ENCODE measurements at regions not wholly inside any gene's neighbourhood (a gene's known extent, or its start where the extent isn't known, plus 50 kb on each side); places are given as distances from the start of the nearest gene placed in this dataset.

DNA sequence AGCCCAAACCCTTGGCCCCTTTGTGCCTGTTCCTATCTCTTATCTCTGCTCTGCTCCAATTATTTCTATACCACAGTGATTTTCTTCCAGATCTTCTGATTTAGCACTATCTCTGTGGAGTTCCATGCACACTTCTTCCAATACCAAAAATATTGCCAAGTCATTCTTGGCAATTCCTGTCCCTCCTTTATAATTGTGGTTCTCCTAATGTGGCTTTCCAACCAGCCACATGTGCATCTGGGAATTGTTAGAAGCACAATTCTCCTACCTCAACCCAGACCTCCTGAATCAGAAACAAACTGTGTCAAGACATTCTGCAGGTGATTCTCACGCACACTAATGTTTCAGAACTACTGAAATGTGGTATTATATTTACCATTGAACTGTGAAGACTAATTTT lies 447.8 kb upstream of the IGFBP3 start:
- Histone ChIP-seq H3K4me3 (ENCODE audit: low read length, poor library complexity, severe bottlenecking) (no peak overlapping the region), H3K36me3 (ENCODE audit: insufficient read depth, low read length) (no peaks in the 10 kb centered on the region), H3K79me2 (ENCODE audit: insufficient read depth, low read length) (no peaks in the 10 kb centered on the region), H3K9me3 (ENCODE audit: insufficient read depth, low read depth, low read length) (no peaks in the 10 kb centered on the region), H3K9me2 (replicated peaks; ENCODE audit: low read depth, low read length) (no peaks in the 10 kb centered on the region), H3F3A (ENCODE audit: low read depth) (no peaks in the 10 kb centered on the region), H3K4me2 (ENCODE audit: low read depth, low read length, poor library complexity, severe bottlenecking) (no peak overlapping the region), H2AFZ (ENCODE audit: low read length) (no peak overlapping the region), H4K20me1 (ENCODE audit: insufficient read depth, low read length, poor library complexity, severe bottlenecking) (no peaks in the 10 kb centered on the region), H3K27me3 (ENCODE audit: insufficient read depth, low read length, poor library complexity, severe bottlenecking) (no peaks in the 10 kb centered on the region), H3K9ac (ENCODE audit: low read depth, low read length, poor library complexity, severe bottlenecking) (no peak overlapping the region), H3K4me1 (ENCODE audit: insufficient read depth, low read length, poor library complexity, severe bottlenecking) (no peaks in the 10 kb centered on the region)
- TF ChIP-seq EZH2phosphoT487 (IDR thresholded peaks at IDR 0.05; ENCODE audit: borderline replicate concordance): no peak
- TF ChIP-seq, protein P1, sequence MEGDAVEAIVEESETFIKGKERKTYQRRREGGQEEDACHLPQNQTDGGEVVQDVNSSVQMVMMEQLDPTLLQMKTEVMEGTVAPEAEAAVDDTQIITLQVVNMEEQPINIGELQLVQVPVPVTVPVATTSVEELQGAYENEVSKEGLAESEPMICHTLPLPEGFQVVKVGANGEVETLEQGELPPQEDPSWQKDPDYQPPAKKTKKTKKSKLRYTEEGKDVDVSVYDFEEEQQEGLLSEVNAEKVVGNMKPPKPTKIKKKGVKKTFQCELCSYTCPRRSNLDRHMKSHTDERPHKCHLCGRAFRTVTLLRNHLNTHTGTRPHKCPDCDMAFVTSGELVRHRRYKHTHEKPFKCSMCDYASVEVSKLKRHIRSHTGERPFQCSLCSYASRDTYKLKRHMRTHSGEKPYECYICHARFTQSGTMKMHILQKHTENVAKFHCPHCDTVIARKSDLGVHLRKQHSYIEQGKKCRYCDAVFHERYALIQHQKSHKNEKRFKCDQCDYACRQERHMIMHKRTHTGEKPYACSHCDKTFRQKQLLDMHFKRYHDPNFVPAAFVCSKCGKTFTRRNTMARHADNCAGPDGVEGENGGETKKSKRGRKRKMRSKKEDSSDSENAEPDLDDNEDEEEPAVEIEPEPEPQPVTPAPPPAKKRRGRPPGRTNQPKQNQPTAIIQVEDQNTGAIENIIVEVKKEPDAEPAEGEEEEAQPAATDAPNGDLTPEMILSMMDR (conservative IDR thresholded peaks at IDR 0.05; ENCODE audit: low read length): no peak

DNA sequence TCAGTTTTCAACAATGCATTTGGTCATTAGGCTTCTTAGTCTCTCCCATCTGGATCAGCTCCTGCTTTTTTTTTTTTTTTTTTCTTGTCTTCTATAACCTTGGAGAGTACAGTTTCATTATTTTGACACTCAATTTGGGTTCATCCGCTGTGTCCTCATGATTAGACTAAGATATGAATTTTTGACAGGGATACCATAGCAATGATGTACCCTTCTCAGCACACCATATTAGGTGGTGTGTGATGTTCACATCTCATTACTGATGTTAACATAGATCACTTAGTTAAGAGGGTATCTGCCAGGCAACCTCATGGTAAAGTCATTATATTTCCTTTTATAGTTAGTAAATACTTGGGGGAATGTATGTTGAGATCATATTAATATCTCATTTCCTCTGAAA lies 445.5 kb upstream of the IGFBP3 start:
- Histone ChIP-seq H3K27me3 (ENCODE audit: insufficient read depth, low read length, poor library complexity, severe bottlenecking) (no peaks in the 10 kb centered on the region), H3K4me2 (ENCODE audit: low read depth, low read length, poor library complexity, severe bottlenecking) (no peak overlapping the region), H2AFZ (ENCODE audit: low read length) (no peak overlapping the region), H3K4me3 (ENCODE audit: low read length, poor library complexity, severe bottlenecking) (no peak overlapping the region), H3K9me2 (replicated peaks; ENCODE audit: low read depth, low read length) (no peaks in the 10 kb centered on the region), H3K36me3 (ENCODE audit: insufficient read depth, low read length) (no peaks in the 10 kb centered on the region), H3F3A (ENCODE audit: low read depth) (no peaks in the 10 kb centered on the region), H3K9me3 (ENCODE audit: insufficient read depth, low read depth, low read length) (no peaks in the 10 kb centered on the region), H3K4me1 (ENCODE audit: insufficient read depth, low read length, poor library complexity, severe bottlenecking) (no peaks in the 10 kb centered on the region), H3K9ac (ENCODE audit: low read depth, low read length, poor library complexity, severe bottlenecking) (no peak overlapping the region), H4K20me1 (ENCODE audit: insufficient read depth, low read length, poor library complexity, severe bottlenecking) (no peaks in the 10 kb centered on the region), H3K79me2 (ENCODE audit: insufficient read depth, low read length) (no peaks in the 10 kb centered on the region)
- TF ChIP-seq, protein P1 (conservative IDR thresholded peaks at IDR 0.05; ENCODE audit: low read length): no peak
- TF ChIP-seq EZH2phosphoT487 (IDR thresholded peaks at IDR 0.05; ENCODE audit: borderline replicate concordance): no peak

DNA sequence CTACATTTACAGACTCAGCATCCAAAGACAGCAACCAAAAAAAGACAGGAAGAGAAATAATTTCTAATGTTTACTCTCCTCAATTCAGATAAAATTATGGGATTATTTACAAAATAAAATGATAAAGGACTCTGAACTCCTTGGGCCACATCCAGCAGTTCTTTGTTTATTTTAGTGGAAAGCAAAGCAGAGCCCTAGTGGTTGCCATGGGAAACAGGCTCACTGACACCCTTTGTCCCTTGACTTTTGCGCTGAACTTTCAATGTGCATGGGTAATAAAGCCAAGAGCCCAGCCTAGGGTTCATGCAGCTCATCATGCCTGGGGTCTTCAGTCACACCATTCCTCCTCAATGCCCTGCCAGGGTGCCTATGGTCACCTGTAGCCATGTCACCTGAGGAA lies 442.6 kb upstream of the IGFBP3 start:
- Histone ChIP-seq H3K27me3 (ENCODE audit: insufficient read depth, low read length, poor library complexity, severe bottlenecking) (no peaks in the 10 kb centered on the region), H3F3A (ENCODE audit: low read depth) (no peaks in the 10 kb centered on the region), H3K4me3 (ENCODE audit: low read length, poor library complexity, severe bottlenecking) (no peak overlapping the region), H3K9me3 (ENCODE audit: insufficient read depth, low read depth, low read length) (no peaks in the 10 kb centered on the region), H3K9ac (ENCODE audit: low read depth, low read length, poor library complexity, severe bottlenecking) (no peak overlapping the region), H2AFZ (ENCODE audit: low read length) (no peak overlapping the region), H3K36me3 (ENCODE audit: insufficient read depth, low read length) (no peaks in the 10 kb centered on the region), H3K4me2 (ENCODE audit: low read depth, low read length, poor library complexity, severe bottlenecking) (no peak overlapping the region), H4K20me1 (ENCODE audit: insufficient read depth, low read length, poor library complexity, severe bottlenecking) (no peaks in the 10 kb centered on the region), H3K4me1 (ENCODE audit: insufficient read depth, low read length, poor library complexity, severe bottlenecking) (no peaks in the 10 kb centered on the region), H3K9me2 (replicated peaks; ENCODE audit: low read depth, low read length) (no peaks in the 10 kb centered on the region), H3K79me2 (ENCODE audit: insufficient read depth, low read length) (no peaks in the 10 kb centered on the region)
- TF ChIP-seq, protein P1 (conservative IDR thresholded peaks at IDR 0.05; ENCODE audit: low read length): no peak
- TF ChIP-seq EZH2phosphoT487 (IDR thresholded peaks at IDR 0.05; ENCODE audit: borderline replicate concordance): no peak
